Liver (tissue), 8 donors: ENCODE measurements at regions not wholly inside any gene's neighbourhood (a gene's known extent, or its start where the extent isn't known, plus 50 kb on each side); places are given as distances from the start of the nearest gene placed in this dataset.

Experiments used
- DNase-seq: peaks from one replicate; pipeline ENCODE4 v3.0.0-alpha.2; 2017; ENCODE audit warnings: low spot score
- H3K27ac ChIP-seq, 2 donors: one replicate each; pipeline ENCODE4 v1.7.0; 2013; ENCODE audit warnings: inconsistent platforms in 2 of 2, low read length in 2 of 2, control low read depth in 1 of 2, low read depth in 1 of 2, mild to moderate bottlenecking in 1 of 2
- H3K27me3 ChIP-seq, 4 donors: one replicate each; pipeline versions ENCODE4 v1.6.1 to v1.7.0; 2013; ENCODE audit warnings: low read length in 3 of 4, inconsistent platforms in 1 of 4, mild to moderate bottlenecking in 1 of 4, moderate library complexity in 1 of 4; ENCODE audit not compliant: control insufficient read depth in 4 of 4, insufficient read depth in 4 of 4
- H3K36me3 ChIP-seq, 4 donors: one replicate each; pipeline versions ENCODE4 v1.6.1 to v1.7.0; 2013; ENCODE audit warnings: low read length in 3 of 4, mild to moderate bottlenecking in 3 of 4, low read depth in 1 of 4, moderate library complexity in 1 of 4; ENCODE audit not compliant: control insufficient read depth in 4 of 4, insufficient read depth in 3 of 4
- H3K4me1 ChIP-seq, 4 donors: one replicate each; pipeline versions ENCODE4 v1.6.1 to v1.7.0; 2013; ENCODE audit warnings: low read length in 3 of 4, mild to moderate bottlenecking in 3 of 4, moderate library complexity in 1 of 4; ENCODE audit not compliant: control insufficient read depth in 4 of 4, insufficient read depth in 4 of 4
- H3K4me3 ChIP-seq, 3 donors: one replicate each; pipeline versions ENCODE4 v1.6.1 to v1.7.0; 2013; ENCODE audit warnings: low read length in 3 of 3, control low read depth in 1 of 3, low read depth in 1 of 3, mild to moderate bottlenecking in 1 of 3
- H3K9ac ChIP-seq, 2 donors: one replicate each; pipeline ENCODE4 v1.7.0; 2013; ENCODE audit warnings: low read length in 2 of 2, mild to moderate bottlenecking in 2 of 2, moderate library complexity in 2 of 2, control low read depth in 1 of 2, low read depth in 1 of 2
- H3K9me3 ChIP-seq, 4 donors: one replicate each; pipeline versions ENCODE4 v1.6.1 to v1.7.0; 2013; ENCODE audit warnings: low read length in 3 of 4; ENCODE audit not compliant: control insufficient read depth in 4 of 4
- ATF3 ChIP-seq: IDR thresholded peaks from 2 replicates; pipeline ENCODE4 v1.6.1; 2016; ENCODE audit warnings: antibody characterized with exemption
- CTCF ChIP-seq: fragments of 150-350 bp; IDR thresholded peaks from 2 replicates; pipeline ENCODE4 v1.5.1; 2017; ENCODE audit warnings: improper control_type of control experiment, low read depth, low read length; ENCODE audit not compliant: missing input control
- FOXA1 ChIP-seq: IDR thresholded peaks from 2 replicates; pipeline ENCODE4 v1.6.1; 2016; ENCODE audit warnings: antibody characterized with exemption
- FOXA2 ChIP-seq: IDR thresholded peaks from 2 replicates; pipeline ENCODE4 v1.6.1; 2016; ENCODE audit warnings: antibody characterized with exemption
- GABPA ChIP-seq, 2 donors: IDR thresholded peaks in 1 of 2; conservative IDR thresholded peaks in 1 of 2; 2 replicates each; pipeline ENCODE4 v1.6.1; 2016; ENCODE audit warnings: antibody characterized with exemption in 2 of 2, mild to moderate bottlenecking in 1 of 2, moderate library complexity in 1 of 2
- HNF4A ChIP-seq, 2 donors: conservative IDR thresholded peaks; 2 replicates each; pipeline ENCODE4 v1.6.1; 2016; ENCODE audit warnings: antibody characterized with exemption in 2 of 2, mild to moderate bottlenecking in 2 of 2
- MAX ChIP-seq: IDR thresholded peaks from 2 replicates; pipeline ENCODE4 v1.6.1; 2016; ENCODE audit warnings: antibody characterized with exemption
- NR2F2 ChIP-seq: IDR thresholded peaks from 2 replicates; pipeline ENCODE4 v1.6.1; 2016; ENCODE audit warnings: antibody characterized with exemption
- RAD21 ChIP-seq, 2 donors: IDR thresholded peaks; 2 replicates each; pipeline ENCODE4 v1.6.1; 2016; ENCODE audit warnings: antibody characterized with exemption in 2 of 2, mild to moderate bottlenecking in 2 of 2
- RXRA ChIP-seq, 2 donors: IDR thresholded peaks; 2 replicates each; pipeline ENCODE4 v1.6.1; 2017 to 2018; ENCODE audit warnings: antibody characterized with exemption in 2 of 2, mild to moderate bottlenecking in 1 of 2
- TAF1 ChIP-seq: conservative IDR thresholded peaks from 2 replicates; pipeline ENCODE4 v1.6.1; 2016; ENCODE audit warnings: antibody characterized with exemption, mild to moderate bottlenecking
- YY1 ChIP-seq: IDR thresholded peaks from 2 replicates; pipeline ENCODE4 v1.6.1; 2016; ENCODE audit warnings: antibody characterized with exemption, mild to moderate bottlenecking
- ZBTB33 ChIP-seq: IDR thresholded peaks from 2 replicates; pipeline ENCODE4 v1.6.1; 2016; ENCODE audit warnings: antibody characterized with exemption
- WGBS: extraction: QIAGEN DNeasy Blood & Tissue Kit; methylation state at CpG from one replicate; pipeline ENCODE4 v1.1.7; 2013; 5-methylcytosine and 5-hydroxymethylcytosine counted together
- TF ChIP-seq, protein P1 (sequence below): IDR thresholded peaks from 2 replicates; pipeline ENCODE4 v1.6.1; 2016; ENCODE audit warnings: antibody characterized with exemption, mild to moderate bottlenecking
- donor health status: healthy.
- donor health status: healthy.
- donor health status: healthy.
- donor health status: healthy.
- donor health status: healthy.

DNA sequence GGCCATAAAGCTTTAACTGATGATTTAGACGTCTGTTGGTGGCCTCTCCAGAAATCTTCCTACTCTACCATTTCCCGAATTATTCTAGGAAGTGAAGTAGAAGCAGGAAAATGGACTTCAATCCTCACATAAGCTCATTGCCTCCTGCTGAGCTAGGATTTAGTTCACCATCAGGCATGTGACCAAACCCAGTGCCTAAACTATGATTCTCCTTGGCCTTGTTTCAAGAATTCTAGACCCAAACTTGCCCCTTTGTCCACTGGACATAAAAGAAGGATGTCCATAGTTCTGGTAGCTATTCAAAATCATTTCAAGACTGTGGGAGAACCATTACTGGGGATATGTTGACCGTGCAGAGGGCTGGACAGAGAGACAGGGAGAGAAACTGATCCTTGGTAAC lies 105.8 kb downstream of the C12orf50 start:
- H3K4me1 ChIP-seq, result no peaks in the 10 kb centered on the region
- no peak overlapping the region for H3K27ac ChIP-seq
- TF ChIP-seq HNF4A (conservative IDR thresholded peaks at IDR 0.05) (no peak), TAF1 (no peak), CTCF (no peak), NR2F2 (no peak), FOXA2 (no peak), RXRA (IDR thresholded peaks at IDR 0.05) (no peak), MAX (no peak), ZBTB33 (no peak), FOXA1 (no peak), GABPA (IDR thresholded peaks at IDR 0.05 in 1 of 2, conservative IDR thresholded peaks at IDR 0.05 in 1 of 2) (no peak), ATF3 (no peak), YY1 (no peak), RAD21 (IDR thresholded peaks at IDR 0.05) (no peak)
- TF ChIP-seq, protein P1, sequence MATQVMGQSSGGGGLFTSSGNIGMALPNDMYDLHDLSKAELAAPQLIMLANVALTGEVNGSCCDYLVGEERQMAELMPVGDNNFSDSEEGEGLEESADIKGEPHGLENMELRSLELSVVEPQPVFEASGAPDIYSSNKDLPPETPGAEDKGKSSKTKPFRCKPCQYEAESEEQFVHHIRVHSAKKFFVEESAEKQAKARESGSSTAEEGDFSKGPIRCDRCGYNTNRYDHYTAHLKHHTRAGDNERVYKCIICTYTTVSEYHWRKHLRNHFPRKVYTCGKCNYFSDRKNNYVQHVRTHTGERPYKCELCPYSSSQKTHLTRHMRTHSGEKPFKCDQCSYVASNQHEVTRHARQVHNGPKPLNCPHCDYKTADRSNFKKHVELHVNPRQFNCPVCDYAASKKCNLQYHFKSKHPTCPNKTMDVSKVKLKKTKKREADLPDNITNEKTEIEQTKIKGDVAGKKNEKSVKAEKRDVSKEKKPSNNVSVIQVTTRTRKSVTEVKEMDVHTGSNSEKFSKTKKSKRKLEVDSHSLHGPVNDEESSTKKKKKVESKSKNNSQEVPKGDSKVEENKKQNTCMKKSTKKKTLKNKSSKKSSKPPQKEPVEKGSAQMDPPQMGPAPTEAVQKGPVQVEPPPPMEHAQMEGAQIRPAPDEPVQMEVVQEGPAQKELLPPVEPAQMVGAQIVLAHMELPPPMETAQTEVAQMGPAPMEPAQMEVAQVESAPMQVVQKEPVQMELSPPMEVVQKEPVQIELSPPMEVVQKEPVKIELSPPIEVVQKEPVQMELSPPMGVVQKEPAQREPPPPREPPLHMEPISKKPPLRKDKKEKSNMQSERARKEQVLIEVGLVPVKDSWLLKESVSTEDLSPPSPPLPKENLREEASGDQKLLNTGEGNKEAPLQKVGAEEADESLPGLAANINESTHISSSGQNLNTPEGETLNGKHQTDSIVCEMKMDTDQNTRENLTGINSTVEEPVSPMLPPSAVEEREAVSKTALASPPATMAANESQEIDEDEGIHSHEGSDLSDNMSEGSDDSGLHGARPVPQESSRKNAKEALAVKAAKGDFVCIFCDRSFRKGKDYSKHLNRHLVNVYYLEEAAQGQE, result no peak
- no peaks in the 10 kb centered on the region for H3K9me3 ChIP-seq
- no peaks in the 10 kb centered on the region for H3K27me3 ChIP-seq
- H3K9ac ChIP-seq, result no peak overlapping the region
- H3K36me3 ChIP-seq, result no peaks in the 10 kb centered on the region
- 61% methylated on average over 3 of the region's 3 CpGs for WGBS
- H3K4me3 ChIP-seq, result no peak overlapping the region
- no peak for DNase-seq

- H3K9ac ChIP-seq, result no peak overlapping the region
- WGBS, result 61% methylated on average over 2 of the region's 2 CpGs
- TF ChIP-seq HNF4A (conservative IDR thresholded peaks at IDR 0.05) (no peak), FOXA1 (no peak), GABPA (IDR thresholded peaks at IDR 0.05 in 1 of 2, conservative IDR thresholded peaks at IDR 0.05 in 1 of 2) (no peak), NR2F2 (no peak)
- TF ChIP-seq, protein P1, result no peak
- H3K27me3 ChIP-seq, result no peaks in the 10 kb centered on the region
- DNase-seq, result no peak
- H3K9me3 ChIP-seq, result no peaks in the 10 kb centered on the region
- H3K27ac ChIP-seq, result no peak overlapping the region
- no peak overlapping the region for H3K4me3 ChIP-seq
- H3K36me3 ChIP-seq, result no peaks in the 10 kb centered on the region
- H3K4me1 ChIP-seq, result no peaks in the 10 kb centered on the region
Observed at GRCh38 chr12:87922736-87923135, 106.5 kb downstream of the C12orf50 start.
